HepG2 (cell line): ENCODE measurements at regions not wholly inside any gene's neighbourhood (a gene's known extent, or its start where the extent isn't known, plus 50 kb on each side); places are given as distances from the start of the nearest gene placed in this dataset.

Experiments
- GABPB1 ChIP-seq: IDR thresholded peaks from 2 replicates; pipeline ENCODE4 v1.6.1; 2016; ENCODE audit warnings: mild to moderate bottlenecking, missing genetic modification reagents, moderate library complexity, missing compliant biosample characterization
- GATAD1 ChIP-seq: IDR thresholded peaks from 2 replicates; pipeline ENCODE4 v1.6.1; 2016; ENCODE audit warnings: missing genetic modification reagents, missing compliant biosample characterization
- HMGXB4 ChIP-seq, 2 experiments: sonication (generic) in 1 of 2; formaldehyde crosslinking in 1 of 2; IDR thresholded peaks; 2 replicates each; pipeline versions ENCODE4 v1.4.0 to v1.6.1; 2018 to 2020; ENCODE audit warnings: missing genetic modification reagents in 2 of 2, borderline replicate concordance in 1 of 2, low read depth in 1 of 2, mild to moderate bottlenecking in 1 of 2, missing biosample characterization in 1 of 2
- MXI1 ChIP-seq: IDR thresholded peaks from 3 replicates; pipeline ENCODE4 v1.6.1; 2012; ENCODE audit warnings: low read depth, low read length, inconsistent platforms, borderline replicate concordance
- NFYB ChIP-seq: sonication (generic); formaldehyde crosslinking; IDR thresholded peaks from 2 replicates; pipeline ENCODE4 v1.4.0; 2020; ENCODE audit warnings: missing genetic modification reagents
- PHF8 ChIP-seq: sonication (generic); formaldehyde crosslinking; IDR thresholded peaks from 2 replicates; pipeline ENCODE4 v1.5.0; 2020; ENCODE audit warnings: missing genetic modification reagents
- POLR2A ChIP-seq, 2 experiments: IDR thresholded peaks; 2 replicates each; pipeline ENCODE4 v1.6.1; 2011; ENCODE audit warnings: low read depth in 2 of 2, low read length in 2 of 2, mild to moderate bottlenecking in 1 of 2, moderate library complexity in 1 of 2; ENCODE audit not compliant: insufficient read depth in 1 of 2
- RBFOX2 ChIP-seq: fragments of 200-400 bp; formaldehyde crosslinking; IDR thresholded peaks from 2 replicates; pipeline ENCODE4 v1.6.1; 2017; ENCODE audit warnings: low read depth, mild to moderate bottlenecking, low read length
- RFX1 ChIP-seq: fragments of 450-650 bp; IDR thresholded peaks from 2 replicates; pipeline ENCODE4 v1.6.1; 2017
- SALL1 ChIP-seq: sonication (generic); formaldehyde crosslinking; IDR thresholded peaks from 2 replicates; pipeline ENCODE4 v1.8.0; 2022; ENCODE audit warnings: mild to moderate bottlenecking, missing genetic modification reagents
- SAP130 ChIP-seq: IDR thresholded peaks from 2 replicates; pipeline ENCODE4 v1.6.1; 2016; ENCODE audit warnings: low read depth
- SIN3A ChIP-seq: IDR thresholded peaks from 2 replicates; pipeline ENCODE4 v1.6.1; 2011; ENCODE audit warnings: low read depth, mild to moderate bottlenecking, control low read depth, low read length, borderline replicate concordance
- SP5 ChIP-seq: IDR thresholded peaks from 2 replicates; pipeline ENCODE4 v1.6.1; 2016; ENCODE audit warnings: low read depth, borderline replicate concordance
- USF2 ChIP-seq, 2 experiments: sonication (generic) in 1 of 2; formaldehyde crosslinking in 1 of 2; IDR thresholded peaks; 2 replicates each; pipeline versions ENCODE4 v1.5.1 to v1.6.1; 2011 to 2020; ENCODE audit warnings: borderline replicate concordance in 1 of 2, low read depth in 1 of 2, low read length in 1 of 2, mild to moderate bottlenecking in 1 of 2, missing genetic modification reagents in 1 of 2, moderate library complexity in 1 of 2
- ZC3H13 ChIP-seq: sonication (generic); formaldehyde crosslinking; IDR thresholded peaks from 2 replicates; pipeline ENCODE4 v1.8.1; 2023; ENCODE audit warnings: mild to moderate bottlenecking, missing genetic modification reagents, moderate library complexity
- ZFX ChIP-seq: sonication (generic); formaldehyde crosslinking; IDR thresholded peaks from 2 replicates; pipeline ENCODE4 v1.4.0; 2020; ENCODE audit warnings: mild to moderate bottlenecking, low read depth, missing genetic modification reagents, moderate library complexity
- ZNF501 ChIP-seq: sonication (generic); formaldehyde crosslinking; IDR thresholded peaks from 2 replicates; pipeline ENCODE4 v1.5.1; 2020; ENCODE audit warnings: mild to moderate bottlenecking, moderate library complexity, missing genetic modification reagents
- ZNF563 ChIP-seq: sonication (generic); formaldehyde crosslinking; IDR thresholded peaks from 2 replicates; pipeline ENCODE4 v1.8.0; 2022; ENCODE audit warnings: mild to moderate bottlenecking, moderate library complexity, missing genetic modification reagents
- ZNF607 ChIP-seq: sonication (generic); formaldehyde crosslinking; IDR thresholded peaks from 2 replicates; pipeline ENCODE4 v1.5.1; 2020; ENCODE audit warnings: missing genetic modification reagents, mild to moderate bottlenecking, borderline replicate concordance
- ZNF687 ChIP-seq: sonication (generic); formaldehyde crosslinking; IDR thresholded peaks from 2 replicates; pipeline ENCODE4 v1.5.1; 2020; ENCODE audit warnings: mild to moderate bottlenecking, missing genetic modification reagents, moderate library complexity
- ZNF792 ChIP-seq: IDR thresholded peaks from 2 replicates; pipeline ENCODE4 v1.6.1; 2016

- 0 out of 2 replicates have a peak, but pooled peaks have one; percentile 8 for TF ChIP-seq SALL1 (CRISPR knock-in tag)
- 0 out of 2 replicates have a peak, but pooled peaks have one; percentile 19 for TF ChIP-seq ZNF792 (CRISPR knock-in tag)
- peak; percentile 61; the same call in 1 of the 2 replicates for TF ChIP-seq ZFX
- 0 out of 2 replicates have a peak, but pooled peaks have one; percentile 25 for TF ChIP-seq USF2 (IDR thresholded peaks at IDR 0.05; ENCODE audit: low read depth, low read length)
- peak; percentile 49; the same call in 1 of the 2 replicates for TF ChIP-seq USF2 (CRISPR knock-in tag; IDR thresholded peaks at IDR 0.05; ENCODE audit: borderline replicate concordance)
- peak; percentile 47; the same call in 1 of the 2 replicates for TF ChIP-seq SP5 (CRISPR knock-in tag)
- peak in 1 of 2 experiments; percentile 58; a peak in 2 of 4 replicates for TF ChIP-seq POLR2A (IDR thresholded peaks at IDR 0.05; ENCODE audit: insufficient read depth in 1 of 2, low read depth in 2 of 2, low read length in 2 of 2)
- 0 out of 2 replicates have a peak, but pooled peaks have one; percentile 21 for TF ChIP-seq ZNF501 (CRISPR knock-in tag)
- TF ChIP-seq ZC3H13: 0 out of 2 replicates have a peak, but pooled peaks have one; percentile 32
- TF ChIP-seq MXI1: peak; percentile 85
- peak; percentile 45; the same call in 1 of the 2 replicates for TF ChIP-seq SIN3A
- peak; percentile 67; the same call in 1 of the 2 replicates for TF ChIP-seq GATAD1
- peak; percentile 75 for TF ChIP-seq SAP130 (CRISPR knock-in tag)
- TF ChIP-seq GABPB1 (CRISPR knock-in tag): peak; percentile 81
- TF ChIP-seq RFX1: peak; percentile 57
- TF ChIP-seq RBFOX2: peak; percentile 11
- 0 out of 2 replicates have a peak, but pooled peaks have one; percentile 33 for TF ChIP-seq ZNF607 (CRISPR knock-in tag)
- 0 out of 4 replicates have a peak, but pooled peaks of 1 of the 2 experiments have one; percentile 15 for TF ChIP-seq HMGXB4 (CRISPR knock-in tag; IDR thresholded peaks at IDR 0.05; ENCODE audit: borderline replicate concordance in 1 of 2, low read depth in 1 of 2)
- TF ChIP-seq ZNF563 (CRISPR knock-in tag): 0 out of 2 replicates have a peak, but pooled peaks have one; percentile 22
- TF ChIP-seq PHF8 (CRISPR knock-in tag): peak; percentile 66; the same call in 1 of the 2 replicates
- TF ChIP-seq ZNF687 (CRISPR knock-in tag): peak; percentile 63
- peak; percentile 42; the same call in 1 of the 2 replicates for TF ChIP-seq NFYB (CRISPR knock-in tag)
These were observed 189.4 kb downstream of the ADRA2C start (continued) for GRCh38 chr4:3955321-3956164.
